RKO (cell line): ENCODE measurements at regions not wholly inside any gene's neighbourhood (a gene's known extent, or its start where the extent isn't known, plus 50 kb on each side); places are given as distances from the start of the nearest gene placed in this dataset.

ENCODE experiments used
- DNase-seq: peaks from one replicate; pipeline ENCODE4 v3.0.0-alpha.2; 2016; ENCODE audit warnings: low spot score

- DNase-seq, result no peak
Observed at GRCh38 chr21:24118738-24119459, 1488.4 kb downstream of the MRPL39 start.

GRCh38 chr21:24115141-24115540 lies 1492.1 kb downstream of the MRPL39 start:
- no peak for DNase-seq

- no peak for DNase-seq
Observed at GRCh38 chr21:24112020-24112419, 1495.3 kb downstream of the MRPL39 start.

- no peak for DNase-seq
Observed at GRCh38 chr21:24110846-24111245, 1496.4 kb downstream of the MRPL39 start.

- DNase-seq, result no peak
Observed at GRCh38 chr21:24097181-24097580, 1510.1 kb downstream of the MRPL39 start.

GRCh38 chr21:24096651-24097050 lies 1510.6 kb downstream of the MRPL39 start:
- no peak for DNase-seq

- DNase-seq, result no peak
Observed at GRCh38 chr21:24093032-24093431, 1514.2 kb downstream of the MRPL39 start.

- DNase-seq, result no peak
Observed at GRCh38 chr21:24076179-24076578, 1531.1 kb downstream of the MRPL39 start.

- DNase-seq, result no peak
Observed at GRCh38 chr21:24055696-24056095, 1551.6 kb downstream of the MRPL39 start.

GRCh38 chr21:24050231-24050630 lies 1557.0 kb downstream of the MRPL39 start:
- DNase-seq, result no peak

- DNase-seq, result no peak
Observed at GRCh38 chr21:24046829-24047443, 1560.3 kb downstream of the MRPL39 start.

GRCh38 chr21:24045775-24046215 lies 1561.5 kb downstream of the MRPL39 start:
- peak; percentile 55 for DNase-seq

GRCh38 chr21:24045373-24045772 lies 1561.9 kb downstream of the MRPL39 start:
- DNase-seq, result no peak

- DNase-seq, result no peak
Observed at GRCh38 chr21:24042687-24043086, 1564.6 kb downstream of the MRPL39 start.

GRCh38 chr21:24032709-24033232 lies 1574.5 kb downstream of the MRPL39 start:
- no peak for DNase-seq

- no peak for DNase-seq
Observed at GRCh38 chr21:24027396-24027795, 1579.9 kb downstream of the MRPL39 start.

- no peak for DNase-seq
Observed at GRCh38 chr21:24025101-24025500, 1582.2 kb downstream of the MRPL39 start.

GRCh38 chr21:24023936-24024335 lies 1583.3 kb downstream of the MRPL39 start:
- DNase-seq, result no peak

GRCh38 chr21:24023402-24023801 lies 1583.9 kb downstream of the MRPL39 start:
- no peak for DNase-seq

GRCh38 chr21:24014381-24014780 lies 1592.9 kb downstream of the MRPL39 start:
- DNase-seq, result no peak

GRCh38 chr21:24011087-24011486 lies 1596.2 kb downstream of the MRPL39 start:
- DNase-seq, result no peak

GRCh38 chr21:24007592-24007991 lies 1599.7 kb downstream of the MRPL39 start:
- no peak for DNase-seq

- no peak for DNase-seq
Observed at GRCh38 chr21:23986987-23987386, 1620.3 kb downstream of the MRPL39 start.

- no peak for DNase-seq
Observed at GRCh38 chr21:23986214-23986613, 1621.1 kb downstream of the MRPL39 start.
